Fibroblast of the aortic adventitia (primary cell): ENCODE measurements at regions not wholly inside any gene's neighbourhood (a gene's known extent, or its start where the extent isn't known, plus 50 kb on each side); places are given as distances from the start of the nearest gene placed in this dataset.
A peak's percentile ranks its signal among the peaks of the same experiment; 100 is the strongest.

Experiments used
- DNase-seq: peaks from one replicate; pipeline ENCODE4 v3.0.0-alpha.2; 2010; ENCODE audit warnings: low read depth
- H3K4me3 ChIP-seq: 2 replicates; pipeline ENCODE4 v1.5.1; 2011; ENCODE audit warnings: low read depth, mild to moderate bottlenecking, control low read depth, low read length, moderate library complexity
- CTCF ChIP-seq: IDR thresholded peaks from 2 replicates; pipeline ENCODE4 v1.5.1; 2011; ENCODE audit warnings: mild to moderate bottlenecking, low read length, control low read depth, inconsistent platforms; ENCODE audit not compliant: insufficient read depth

- no peak for TF ChIP-seq CTCF
- DNase-seq = no peak
- no peak overlapping the region for H3K4me3 ChIP-seq
Observed at GRCh38 chr1:98210563-98210962, 289.7 kb upstream of the DPYD start.

- peak overlapping the region; percentile 25 for H3K4me3 ChIP-seq
- no peak for TF ChIP-seq CTCF
- peak; percentile 88 for DNase-seq
Observed at GRCh38 chr1:98210064-98210463, 289.2 kb upstream of the DPYD start.

GRCh38 chr1:98205291-98206017 lies 284.6 kb upstream of the DPYD start:
- no peak overlapping the region for H3K4me3 ChIP-seq
- no peak for DNase-seq
- TF ChIP-seq CTCF = no peak

- no peak for DNase-seq
- TF ChIP-seq CTCF = no peak
- no peak overlapping the region for H3K4me3 ChIP-seq
Observed at GRCh38 chr1:98203466-98203865, 282.6 kb upstream of the DPYD start.

GRCh38 chr1:98201666-98202081 lies 280.8 kb upstream of the DPYD start:
- DNase-seq = peak; percentile 89
- no peak for TF ChIP-seq CTCF
- H3K4me3 ChIP-seq = no peak overlapping the region

GRCh38 chr1:98197356-98197755 lies 276.5 kb upstream of the DPYD start:
- peak; percentile 41 for DNase-seq
- TF ChIP-seq CTCF = no peak
- H3K4me3 ChIP-seq = no peak overlapping the region

GRCh38 chr1:98196012-98196411 lies 275.2 kb upstream of the DPYD start:
- no peak for TF ChIP-seq CTCF
- H3K4me3 ChIP-seq = no peak overlapping the region
- DNase-seq = no peak
